ENCODE measurements at regions not wholly inside any gene's neighbourhood (a gene's known extent, or its start where the extent isn't known, plus 50 kb on each side); places are given as distances from the start of the nearest gene placed in this dataset.

DNA sequence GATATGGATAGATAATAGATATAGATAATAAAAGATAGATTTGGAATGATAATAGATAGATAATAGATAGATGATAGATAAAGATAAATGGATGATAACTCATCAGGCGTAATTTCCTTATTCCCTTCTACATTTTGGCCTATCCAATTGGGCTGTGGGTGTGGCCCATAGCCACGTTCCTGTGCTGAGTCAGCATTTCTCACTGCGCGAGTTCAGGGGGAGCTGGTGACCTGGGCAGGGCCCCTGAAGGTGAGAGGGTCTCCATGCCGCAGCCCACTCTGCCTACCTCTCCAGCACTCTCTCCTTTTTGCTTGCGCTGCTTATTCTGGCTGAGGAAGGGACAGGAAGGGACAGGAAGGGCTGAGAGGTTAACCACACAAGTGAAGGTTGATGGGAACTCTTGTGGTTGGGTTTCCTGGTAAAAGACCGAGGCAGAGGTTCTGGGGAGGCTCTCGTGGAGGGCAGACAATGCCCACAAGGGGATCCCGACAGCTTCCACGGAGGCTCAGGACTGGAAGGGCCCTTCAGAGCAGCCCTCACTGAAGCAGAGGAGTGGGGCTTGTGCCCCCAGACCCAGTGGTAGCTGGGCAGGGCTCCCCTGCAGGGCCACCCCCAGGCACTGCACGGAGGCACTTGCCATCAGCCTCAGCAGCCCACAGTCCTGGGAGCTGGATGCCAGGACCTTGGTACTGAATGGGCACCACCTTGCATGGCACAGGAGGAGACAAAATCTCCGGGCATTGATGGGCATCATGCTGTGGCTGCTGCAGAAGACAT lies 247.3 kb upstream of the PITRM1 start:
- TF ChIP-seq, protein P1, sequence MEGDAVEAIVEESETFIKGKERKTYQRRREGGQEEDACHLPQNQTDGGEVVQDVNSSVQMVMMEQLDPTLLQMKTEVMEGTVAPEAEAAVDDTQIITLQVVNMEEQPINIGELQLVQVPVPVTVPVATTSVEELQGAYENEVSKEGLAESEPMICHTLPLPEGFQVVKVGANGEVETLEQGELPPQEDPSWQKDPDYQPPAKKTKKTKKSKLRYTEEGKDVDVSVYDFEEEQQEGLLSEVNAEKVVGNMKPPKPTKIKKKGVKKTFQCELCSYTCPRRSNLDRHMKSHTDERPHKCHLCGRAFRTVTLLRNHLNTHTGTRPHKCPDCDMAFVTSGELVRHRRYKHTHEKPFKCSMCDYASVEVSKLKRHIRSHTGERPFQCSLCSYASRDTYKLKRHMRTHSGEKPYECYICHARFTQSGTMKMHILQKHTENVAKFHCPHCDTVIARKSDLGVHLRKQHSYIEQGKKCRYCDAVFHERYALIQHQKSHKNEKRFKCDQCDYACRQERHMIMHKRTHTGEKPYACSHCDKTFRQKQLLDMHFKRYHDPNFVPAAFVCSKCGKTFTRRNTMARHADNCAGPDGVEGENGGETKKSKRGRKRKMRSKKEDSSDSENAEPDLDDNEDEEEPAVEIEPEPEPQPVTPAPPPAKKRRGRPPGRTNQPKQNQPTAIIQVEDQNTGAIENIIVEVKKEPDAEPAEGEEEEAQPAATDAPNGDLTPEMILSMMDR (conservative IDR thresholded peaks at IDR 0.05; ENCODE audit: low read depth, low read length): no peak
- no peak for TF ChIP-seq RAD21 (IDR thresholded peaks at IDR 0.05; ENCODE audit: low read length)
- TF ChIP-seq CHD1 (IDR thresholded peaks at IDR 0.05; ENCODE audit: low read depth, low read length): no peak
- no peak for TF ChIP-seq POLR2A (IDR thresholded peaks at IDR 0.05; ENCODE audit: low read depth, low read length)
- TF ChIP-seq MXI1 (IDR thresholded peaks at IDR 0.05; ENCODE audit: borderline replicate concordance, low read depth, low read length): no peak
